RKO (cell line): ENCODE measurements at regions not wholly inside any gene's neighbourhood (a gene's known extent, or its start where the extent isn't known, plus 50 kb on each side); places are given as distances from the start of the nearest gene placed in this dataset.

ENCODE experiments used
- DNase-seq: peaks from one replicate; pipeline ENCODE4 v3.0.0-alpha.2; 2016; ENCODE audit warnings: low spot score

DNA sequence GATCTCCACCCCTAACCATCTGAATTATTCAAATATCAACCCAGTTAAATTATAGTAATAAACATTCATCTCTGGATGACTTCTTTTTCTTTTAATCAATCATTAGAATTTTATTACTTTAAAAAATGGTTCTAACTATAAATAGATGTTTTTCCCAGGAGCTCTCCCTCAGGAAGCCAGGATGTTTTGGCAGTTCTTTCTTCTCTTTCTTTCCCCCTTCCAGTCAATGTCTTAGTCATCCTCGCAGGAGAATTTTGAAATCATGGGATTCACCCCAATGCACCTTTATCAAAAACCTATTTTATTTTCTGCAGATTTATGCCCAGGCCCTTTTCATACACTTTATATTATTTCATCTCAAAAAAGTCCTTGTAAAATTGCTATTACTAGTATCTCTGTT is 711.6 kb downstream of the CDH11 start:
- no peak for DNase-seq

DNA sequence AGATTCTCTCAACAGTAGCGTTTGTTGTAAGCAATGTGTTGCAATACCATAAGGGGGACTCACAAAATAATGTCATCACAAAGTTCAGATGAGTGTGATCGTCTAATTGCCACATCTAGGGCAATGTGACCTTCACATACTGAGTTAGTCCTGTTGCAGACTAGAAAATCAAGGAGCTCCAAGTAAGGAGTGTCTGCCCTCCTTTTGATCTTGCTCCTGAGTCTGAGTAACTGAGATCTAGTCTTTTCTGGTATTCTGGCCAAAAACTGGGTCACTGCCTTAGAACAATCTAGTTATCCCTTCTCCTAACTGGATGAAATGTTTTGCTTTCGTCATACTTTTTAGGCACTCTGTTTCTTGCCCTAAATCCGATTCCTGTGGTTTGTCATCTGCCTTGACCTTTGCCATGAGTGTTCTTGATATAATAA is 712.1 kb downstream of the CDH11 start:
- DNase-seq, result no peak

GRCh38 chr16:64408699-64409098 is 713.2 kb downstream of the CDH11 start:
- DNase-seq, result no peak

DNA sequence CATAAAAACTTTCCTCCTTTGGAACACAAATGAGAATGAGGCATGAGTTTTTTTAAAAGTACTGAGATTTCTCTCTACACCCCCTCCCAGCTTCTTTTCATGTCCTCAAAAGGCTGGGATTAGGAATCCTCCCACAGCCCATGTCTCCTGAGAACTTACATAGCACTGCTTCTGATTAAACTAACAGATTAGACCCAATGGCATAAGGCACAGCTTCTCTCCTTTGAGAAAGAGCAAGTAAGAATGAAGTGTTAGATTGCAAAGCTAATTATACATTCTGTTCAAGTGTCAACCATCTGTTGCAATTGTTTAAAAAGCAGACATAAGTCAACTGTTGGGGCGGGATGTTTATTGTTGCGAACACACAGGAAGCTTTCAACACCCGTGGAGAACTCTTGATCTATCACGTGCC is 715.1 kb downstream of the CDH11 start:
- DNase-seq, result no peak

- DNase-seq, result no peak
Observed at GRCh38 chr16:64403352-64403751, 718.5 kb downstream of the CDH11 start.

DNA sequence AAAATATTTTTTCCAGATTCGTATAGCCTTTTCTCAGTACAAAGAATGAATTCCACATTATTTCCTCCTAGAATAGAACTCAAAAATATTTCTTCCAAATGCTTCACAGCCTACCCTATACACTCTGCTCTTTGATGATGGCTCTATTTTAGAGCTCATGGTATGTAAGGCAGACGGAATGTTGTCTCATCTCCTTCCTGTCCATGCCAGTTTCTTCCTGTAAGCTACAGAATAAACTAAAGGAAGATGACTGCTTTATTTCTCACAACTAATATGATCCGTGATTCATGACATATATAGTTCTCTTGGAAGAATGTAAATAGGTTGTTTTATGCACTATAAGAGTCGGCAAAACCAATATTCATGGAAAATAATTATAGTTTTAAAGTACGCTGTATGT is 723.1 kb downstream of the CDH11 start:
- DNase-seq, result no peak

DNA sequence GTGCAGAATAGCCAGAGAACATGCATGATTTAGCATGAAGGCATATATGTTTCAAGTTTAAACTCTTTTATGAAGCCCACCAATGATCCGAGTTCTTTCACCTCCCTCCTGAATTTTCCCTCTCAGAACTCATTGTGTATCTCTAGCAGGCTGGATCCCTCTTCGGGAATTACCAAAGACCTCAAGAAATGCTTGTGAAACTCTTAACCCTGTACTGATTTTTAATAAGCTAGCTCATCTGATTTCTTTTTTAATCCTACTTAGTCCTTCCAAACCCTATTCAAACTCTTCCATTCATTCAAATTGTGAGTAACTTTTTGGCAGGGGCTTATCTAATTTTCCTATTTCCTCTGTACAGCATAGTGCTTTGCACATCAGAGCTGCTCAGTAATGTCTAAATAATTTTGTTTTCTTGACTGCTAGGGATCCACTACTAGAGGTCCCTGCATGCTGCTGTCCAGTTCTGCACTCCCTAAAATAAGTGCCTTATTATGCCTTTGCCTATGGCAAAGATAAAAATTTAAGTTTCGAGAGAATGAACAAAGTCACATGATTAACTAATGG is 723.8 kb downstream of the CDH11 start:
- no peak for DNase-seq

GRCh38 chr16:64397042-64397441 is 724.8 kb downstream of the CDH11 start:
- DNase-seq, result no peak

DNA sequence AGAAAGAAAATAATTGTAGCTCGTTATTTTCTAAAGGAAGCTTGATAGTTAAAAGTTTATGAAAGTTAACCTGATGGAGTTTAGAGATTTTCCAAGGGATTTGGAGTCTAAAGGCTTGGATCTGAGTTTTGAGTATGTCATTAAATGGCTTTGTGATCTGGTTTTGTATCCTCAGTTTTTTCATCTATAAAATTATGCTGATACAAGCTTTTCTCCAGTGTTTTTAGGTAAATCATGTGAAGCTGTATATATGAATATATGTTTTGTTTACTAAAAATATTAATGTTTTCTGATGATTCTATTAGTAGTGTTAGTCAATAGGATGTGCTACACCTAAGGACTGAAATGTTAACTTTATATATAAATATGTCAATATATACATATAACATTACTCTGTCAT is 727.8 kb downstream of the CDH11 start:
- DNase-seq, result no peak

DNA sequence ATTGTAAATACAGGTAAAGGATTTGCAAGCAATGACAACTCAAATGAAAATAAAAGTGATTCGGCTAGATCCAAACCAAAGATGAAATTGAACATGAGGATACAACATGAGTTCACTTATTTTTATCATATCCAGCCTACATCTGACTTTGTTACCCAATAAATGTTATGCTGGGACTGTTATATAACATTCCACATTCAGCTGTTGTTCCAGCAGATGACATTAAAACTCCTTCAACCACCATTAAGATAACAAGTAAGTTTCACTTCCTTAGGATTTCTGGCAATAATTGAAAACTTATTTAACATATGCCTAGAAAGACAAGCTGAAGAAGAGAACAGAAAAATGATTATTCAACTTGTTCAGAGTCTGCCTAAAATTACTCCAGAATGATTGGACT is 729.4 kb downstream of the CDH11 start:
- no peak for DNase-seq

- no peak for DNase-seq
Observed at GRCh38 chr16:64391063-64391600, 730.7 kb downstream of the CDH11 start.

DNA sequence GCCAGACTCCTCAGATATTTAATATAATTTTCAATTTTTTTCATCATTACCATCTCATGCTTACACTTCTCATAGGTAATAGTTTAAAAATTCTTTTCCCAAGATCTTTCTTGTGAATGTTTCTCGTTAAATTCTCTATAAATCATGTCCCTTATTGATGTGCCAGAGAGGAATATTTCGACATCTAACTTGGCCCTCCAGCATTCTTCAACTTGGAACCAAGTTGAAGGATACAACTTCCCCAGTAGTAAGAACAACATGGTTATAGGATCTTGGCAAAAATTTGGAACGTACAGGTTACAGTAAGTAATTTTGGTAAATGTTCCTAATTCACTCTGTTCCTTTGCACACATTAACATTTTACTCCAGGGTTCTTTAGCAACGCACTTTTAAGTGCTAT is 731.8 kb downstream of the CDH11 start:
- DNase-seq, result no peak

- no peak for DNase-seq
Observed at GRCh38 chr16:64384636-64385035, 737.2 kb downstream of the CDH11 start.

- DNase-seq, result no peak
Observed at GRCh38 chr16:64381979-64382378, 739.9 kb downstream of the CDH11 start.

- no peak for DNase-seq
Observed at GRCh38 chr16:64380751-64381150, 741.1 kb downstream of the CDH11 start.

- DNase-seq, result no peak
Observed at GRCh38 chr16:64375391-64375980, 746.4 kb downstream of the CDH11 start.

- DNase-seq, result no peak
Observed at GRCh38 chr16:64370112-64370511, 751.8 kb downstream of the CDH11 start.

GRCh38 chr16:64365448-64365931 is 756.4 kb downstream of the CDH11 start:
- no peak for DNase-seq

- no peak for DNase-seq
Observed at GRCh38 chr16:64364894-64365293, 757.0 kb downstream of the CDH11 start.

GRCh38 chr16:64364416-64364815 is 757.4 kb downstream of the CDH11 start:
- no peak for DNase-seq

GRCh38 chr16:64364016-64364415 is 757.8 kb downstream of the CDH11 start:
- no peak for DNase-seq

DNA sequence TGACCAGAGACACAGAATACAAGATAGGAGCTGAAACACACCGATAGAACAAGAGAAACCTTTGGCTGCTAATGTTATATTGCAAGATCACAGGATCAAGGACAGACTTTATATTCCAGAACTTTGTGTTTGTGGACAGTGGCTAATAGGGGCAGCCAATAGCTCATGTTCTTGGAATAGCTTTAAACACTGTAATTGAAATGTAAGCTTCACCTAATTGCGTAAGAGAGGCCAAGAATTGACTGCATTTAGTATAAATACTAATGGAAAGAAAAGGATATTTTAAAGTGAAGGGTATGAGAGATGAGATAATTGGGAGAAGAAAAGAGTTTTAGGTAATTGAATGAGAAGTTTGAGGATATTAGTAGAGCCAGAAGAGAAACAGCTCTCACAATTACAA is 758.8 kb downstream of the CDH11 start:
- no peak for DNase-seq

DNA sequence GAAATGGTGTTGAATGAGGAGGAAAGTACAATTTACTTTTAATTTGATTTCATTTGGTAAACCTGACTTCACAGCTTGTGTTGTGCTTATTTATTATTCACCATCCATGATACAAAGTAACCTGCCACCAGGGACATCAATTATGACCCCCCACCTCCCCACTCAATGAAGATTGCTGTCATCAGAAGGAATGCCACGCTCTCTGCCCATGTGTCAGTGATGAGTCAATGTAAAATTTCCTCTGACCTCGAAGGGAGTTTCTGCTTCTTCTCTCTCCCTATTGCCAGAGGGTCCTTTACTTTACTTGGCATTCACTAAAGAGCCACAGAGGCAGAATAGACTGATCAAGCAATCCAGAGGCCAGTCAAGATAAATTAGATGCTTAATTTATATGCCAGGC is 759.7 kb downstream of the CDH11 start:
- no peak for DNase-seq

GRCh38 chr16:64361753-64362152 is 760.1 kb downstream of the CDH11 start:
- DNase-seq, result no peak
